H1 (cell line): ENCODE measurements at regions not wholly inside any gene's neighbourhood (a gene's known extent, or its start where the extent isn't known, plus 50 kb on each side); places are given as distances from the start of the nearest gene placed in this dataset.

ENCODE experiments used
- CTCF ChIA-PET: fragments of 300-600 bp; sonication (Branson Sonifier 250); formaldehyde crosslinking; loops from one replicate; lab custom pipeline; 2021; ENCODE audit not compliant: partially characterized antibody; lab: Charles Lee
- POLR2A ChIA-PET: fragments of 300-600 bp; sonication (Branson Sonifier 250); formaldehyde crosslinking; loops from one replicate; lab custom pipeline; 2021; ENCODE audit warnings: inconsistent platforms; ENCODE audit not compliant: partially characterized antibody; lab: Charles Lee
- DNase-seq, 2 experiments: peaks; one replicate each; pipeline versions ENCODE4 v3.0.0 to v3.0.0-alpha.2; 2010 to 2022; ENCODE audit warnings: low spot score in 2 of 2, low read depth in 1 of 2, mixed read lengths in 1 of 2
- FAIRE-seq: peaks from 2 replicates; lab custom pipeline; 2011; peaks lifted over from hg19 to GRCh38; lab: Jason Lieb, UNC
- H2AFZ ChIP-seq: 2 replicates; pipeline ENCODE4 v1.8.1; 2012; ENCODE audit warnings: low read length, inconsistent platforms
- H2AK5ac ChIP-seq: 2 replicates; pipeline ENCODE4 v1.6.1; 2013; ENCODE audit warnings: low read depth, low read length
- H2BK120ac ChIP-seq: replicated peaks from 2 replicates; pipeline ENCODE3; 2013; ENCODE audit warnings: low read depth, low read length, inconsistent platforms
- H2BK12ac ChIP-seq: 2 replicates; pipeline ENCODE4 v1.6.1; 2013; ENCODE audit warnings: low read depth, low read length
- H2BK15ac ChIP-seq: 2 replicates; pipeline ENCODE4 v1.6.1; 2013; ENCODE audit warnings: low read length
- H2BK20ac ChIP-seq: 2 replicates; pipeline ENCODE4 v1.6.1; 2013; ENCODE audit warnings: low read length
- H2BK5ac ChIP-seq: 2 replicates; pipeline ENCODE4 v1.6.1; 2013; ENCODE audit warnings: low read depth, low read length
- H3K14ac ChIP-seq: 2 replicates; pipeline ENCODE4 v1.6.1; 2013; ENCODE audit warnings: inconsistent platforms; ENCODE audit not compliant: insufficient read length
- H3K18ac ChIP-seq: 2 replicates; pipeline ENCODE4 v1.6.1; 2013; ENCODE audit warnings: low read length; ENCODE audit errors: extremely low read depth
- H3K23ac ChIP-seq: 2 replicates; pipeline ENCODE4 v1.6.1; 2013; ENCODE audit warnings: inconsistent platforms; ENCODE audit not compliant: insufficient read length
- H3K23me2 ChIP-seq: 2 replicates; pipeline ENCODE4 v1.6.1; 2013; ENCODE audit warnings: low read depth, low read length
- H3K27ac ChIP-seq: 2 replicates; pipeline ENCODE4 v1.6.1; 2011; ENCODE audit warnings: low read depth, low read length, inconsistent platforms
- H3K27me3 ChIP-seq, 4 experiments: replicated peaks in 1 of 4; 1 replicate in 1 of 4; 2 replicates in 3 of 4; pipeline versions ENCODE4 v1.6.1 to v1.8.1; 2011 to 2013; ENCODE audit warnings: low read length in 3 of 4, mild to moderate bottlenecking in 3 of 4, inconsistent platforms in 2 of 4, mixed read lengths in 2 of 4, moderate library complexity in 1 of 4; ENCODE audit not compliant: control insufficient read depth in 3 of 4, insufficient read depth in 3 of 4; ENCODE audit errors: extremely low read depth in 1 of 4
- H3K36me3 ChIP-seq, 4 experiments: 2 replicates each; pipeline versions ENCODE4 v1.6.1 to v1.8.1; 2011 to 2013; ENCODE audit warnings: mild to moderate bottlenecking in 4 of 4, low read length in 3 of 4, moderate library complexity in 2 of 4, control low read depth in 1 of 4, inconsistent platforms in 1 of 4; ENCODE audit not compliant: insufficient read depth in 4 of 4, control insufficient read depth in 2 of 4
- H3K4ac ChIP-seq: replicated peaks from 2 replicates; pipeline ENCODE3; 2013; ENCODE audit warnings: low read length, low read depth, mixed read lengths, inconsistent platforms; ENCODE audit not compliant: insufficient read length
- H3K4me1 ChIP-seq, 4 experiments: replicated peaks in 1 of 4; 1 replicate in 1 of 4; 2 replicates in 3 of 4; pipeline versions ENCODE4 v1.6.1 to v1.8.1; 2011 to 2013; ENCODE audit warnings: low read length in 3 of 4, inconsistent platforms in 2 of 4, mixed read lengths in 1 of 4; ENCODE audit not compliant: insufficient read depth in 4 of 4, control insufficient read depth in 3 of 4
- H3K4me2 ChIP-seq, 2 experiments: 2 replicates each; pipeline versions ENCODE4 v1.6.1 to v1.8.1; 2011 to 2013; ENCODE audit warnings: low read depth in 2 of 2, low read length in 2 of 2, control low read depth in 1 of 2, inconsistent platforms in 1 of 2, mild to moderate bottlenecking in 1 of 2; ENCODE audit not compliant: insufficient read depth in 1 of 2
- H3K4me3 ChIP-seq, 4 experiments: fragments of 200-600, 300-600 bp in 1 of 4; sonication (generic), shearing (Covaris generic), sonication (Bioruptor Twin) in 1 of 4; 2 replicates each; pipeline versions ENCODE4 v1.5.1 to v1.8.1; 2011 to 2016; ENCODE audit warnings: low read length in 4 of 4, low read depth in 3 of 4, control low read depth in 2 of 4, inconsistent platforms in 2 of 4, mild to moderate bottlenecking in 2 of 4, mixed read lengths in 1 of 4, moderate library complexity in 1 of 4; ENCODE audit not compliant: insufficient read depth in 2 of 4; ENCODE audit errors: extremely low read depth in 1 of 4
- H3K56ac ChIP-seq: replicated peaks from 2 replicates; pipeline ENCODE3; 2013; ENCODE audit warnings: low read depth, mild to moderate bottlenecking, mixed read lengths, low read length, inconsistent platforms; ENCODE audit not compliant: insufficient read length
- H3K79me1 ChIP-seq: 2 replicates; pipeline ENCODE4 v1.6.1; 2013; ENCODE audit warnings: low read depth, low read length, control low read depth
- H3K79me2 ChIP-seq, 2 experiments: 2 replicates each; pipeline versions ENCODE4 v1.6.1 to v1.8.1; 2012 to 2013; ENCODE audit warnings: low read length in 2 of 2, mild to moderate bottlenecking in 2 of 2, inconsistent platforms in 1 of 2; ENCODE audit not compliant: insufficient read depth in 2 of 2, control insufficient read depth in 1 of 2
- H3K9ac ChIP-seq, 4 experiments: replicated peaks in 1 of 4; 1 replicate in 1 of 4; 2 replicates in 3 of 4; pipeline versions ENCODE4 v1.6.1 to v1.8.1; 2011 to 2013; ENCODE audit warnings: low read depth in 3 of 4, low read length in 3 of 4, control low read depth in 2 of 4, mild to moderate bottlenecking in 2 of 4, moderate library complexity in 2 of 4, inconsistent platforms in 1 of 4; ENCODE audit errors: extremely low read depth in 1 of 4
- H3K9me3 ChIP-seq, 2 experiments: 2 replicates each; pipeline versions ENCODE4 v1.6.1 to v1.8.1; 2012 to 2013; ENCODE audit warnings: mild to moderate bottlenecking in 2 of 2, moderate library complexity in 2 of 2, control low read depth in 1 of 2, inconsistent platforms in 1 of 2, low read depth in 1 of 2, low read length in 1 of 2, mixed read lengths in 1 of 2; ENCODE audit not compliant: insufficient read depth in 2 of 2
- H4K20me1 ChIP-seq, 2 experiments: replicated peaks in 1 of 2; 2 replicates each; pipeline versions ENCODE3 to v1.8.1; 2011 to 2013; ENCODE audit warnings: inconsistent platforms in 2 of 2, low read length in 2 of 2, mild to moderate bottlenecking in 1 of 2; ENCODE audit not compliant: insufficient read depth in 2 of 2, control insufficient read depth in 1 of 2
- H4K5ac ChIP-seq: 2 replicates; pipeline ENCODE4 v1.6.1; 2013; ENCODE audit warnings: low read length, low read depth, mixed read lengths, inconsistent platforms; ENCODE audit not compliant: insufficient read length
- H4K8ac ChIP-seq: 2 replicates; pipeline ENCODE4 v1.8.0; 2013; ENCODE audit warnings: mild to moderate bottlenecking, moderate library complexity, low read length, inconsistent platforms; ENCODE audit not compliant: insufficient read depth; ENCODE audit errors: extremely low read depth
- H4K91ac ChIP-seq: replicated peaks from 2 replicates; pipeline ENCODE3; 2013; ENCODE audit warnings: low read length, mixed read lengths, inconsistent platforms; ENCODE audit not compliant: insufficient read length
- CHD2 ChIP-seq: IDR thresholded peaks from 2 replicates; pipeline ENCODE4 v1.6.1; 2012; ENCODE audit warnings: low read length, improper control_type of control experiment
- WGBS, 2 experiments: shearing (Covaris generic) in 1 of 2; methylation state at CpG; one replicate each; pipeline versions ENCODE4 v1.1.6 to v1.1.7; 2013 to 2015; ENCODE audit warnings: low lambda C conversion rate in 2 of 2, mixed read lengths in 2 of 2, inconsistent platforms in 1 of 2, low coverage in 1 of 2, missing lambda C conversion rate in 1 of 2; ENCODE audit not compliant: insufficient replicate concordance in 2 of 2, insufficient coverage in 1 of 2, insufficient read length in 1 of 2; ENCODE audit errors: extremely low coverage in 1 of 2, missing lambda C conversion rate in 1 of 2; 5-methylcytosine and 5-hydroxymethylcytosine counted together

GRCh38 chr6:140020207-140020791 lies 645.9 kb upstream of the CITED2 start:
- no peak overlapping the region for H4K91ac ChIP-seq
- H2BK120ac ChIP-seq: no peak overlapping the region
- no peaks in the 10 kb centered on the region for H3K4me1 ChIP-seq
- no peak overlapping the region for H2BK5ac ChIP-seq
- WGBS, 2 experiments: 100% methylated on average over 2 of the region's 2 CpGs; no CpG with 5 or more reads in 1 of the 2 experiments
- ChIA-PET POLR2A (interaction anchor here (0.6 kb wide), 1 partner anchor 1391 kb away, joined by 3 read pairs; no protein-coding TSS in a partner anchor), CTCF (no interaction called here)
- H3K27me3 ChIP-seq: no peaks in the 10 kb centered on the region
- H3K23ac ChIP-seq: no peak overlapping the region
- no peak overlapping the region for H2AK5ac ChIP-seq
- H2AFZ ChIP-seq: no peak overlapping the region
- no peak overlapping the region for H2BK15ac ChIP-seq
- H3K56ac ChIP-seq: no peak overlapping the region
- H3K9me3 ChIP-seq: peaks cover 19 to 22% of the 10 kb centered on the region in 2 experiments
- H3K79me2 ChIP-seq: no peaks in the 10 kb centered on the region
- no peak overlapping the region for H2BK12ac ChIP-seq
- no peaks in the 10 kb centered on the region for H3K79me1 ChIP-seq
- H3K4ac ChIP-seq: no peak overlapping the region
- no peak overlapping the region for H4K8ac ChIP-seq
- no peak overlapping the region for H3K4me2 ChIP-seq
- FAIRE-seq (no peak), DNase-seq (no peak)
- H3K36me3 ChIP-seq: no peaks in the 10 kb centered on the region
- H3K9ac ChIP-seq: no peak overlapping the region
- no peak overlapping the region for H3K4me3 ChIP-seq
- no peaks in the 10 kb centered on the region for H4K20me1 ChIP-seq
- H3K18ac ChIP-seq: no peak overlapping the region
- no peaks in the 10 kb centered on the region for H3K23me2 ChIP-seq
- no peak overlapping the region for H2BK20ac ChIP-seq
- no peak overlapping the region for H3K27ac ChIP-seq
- H3K14ac ChIP-seq: no peak overlapping the region
- no peak for TF ChIP-seq CHD2
- no peak overlapping the region for H4K5ac ChIP-seq
